ENCODE measurements at regions not wholly inside any gene's neighbourhood (a gene's known extent, or its start where the extent isn't known, plus 50 kb on each side); places are given as distances from the start of the nearest gene placed in this dataset.

DNA sequence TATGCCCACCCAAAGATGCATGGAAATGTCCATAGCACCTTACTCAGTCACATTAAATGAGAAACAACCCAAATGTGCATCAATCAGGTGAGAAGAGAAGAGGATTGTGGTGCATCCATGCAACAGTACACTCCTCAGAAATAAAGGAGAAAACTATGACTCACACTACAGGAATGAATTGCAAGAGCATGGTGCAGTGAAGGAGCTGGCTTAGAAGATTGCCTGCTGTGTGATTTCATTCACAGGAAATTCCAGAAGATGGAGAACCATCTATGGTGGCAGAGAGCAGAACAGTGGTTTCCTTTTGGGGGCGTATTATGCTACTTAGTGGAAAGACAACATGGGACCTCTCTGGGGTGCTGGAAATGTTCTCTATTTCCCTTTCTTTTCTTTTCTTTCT lies 278.6 kb upstream of the AJAP1 start:
- TF ChIP-seq, protein P1, sequence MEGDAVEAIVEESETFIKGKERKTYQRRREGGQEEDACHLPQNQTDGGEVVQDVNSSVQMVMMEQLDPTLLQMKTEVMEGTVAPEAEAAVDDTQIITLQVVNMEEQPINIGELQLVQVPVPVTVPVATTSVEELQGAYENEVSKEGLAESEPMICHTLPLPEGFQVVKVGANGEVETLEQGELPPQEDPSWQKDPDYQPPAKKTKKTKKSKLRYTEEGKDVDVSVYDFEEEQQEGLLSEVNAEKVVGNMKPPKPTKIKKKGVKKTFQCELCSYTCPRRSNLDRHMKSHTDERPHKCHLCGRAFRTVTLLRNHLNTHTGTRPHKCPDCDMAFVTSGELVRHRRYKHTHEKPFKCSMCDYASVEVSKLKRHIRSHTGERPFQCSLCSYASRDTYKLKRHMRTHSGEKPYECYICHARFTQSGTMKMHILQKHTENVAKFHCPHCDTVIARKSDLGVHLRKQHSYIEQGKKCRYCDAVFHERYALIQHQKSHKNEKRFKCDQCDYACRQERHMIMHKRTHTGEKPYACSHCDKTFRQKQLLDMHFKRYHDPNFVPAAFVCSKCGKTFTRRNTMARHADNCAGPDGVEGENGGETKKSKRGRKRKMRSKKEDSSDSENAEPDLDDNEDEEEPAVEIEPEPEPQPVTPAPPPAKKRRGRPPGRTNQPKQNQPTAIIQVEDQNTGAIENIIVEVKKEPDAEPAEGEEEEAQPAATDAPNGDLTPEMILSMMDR (IDR thresholded peaks at IDR 0.05) = no peak
- TF ChIP-seq POLR2AphosphoS5 (IDR thresholded peaks at IDR 0.05) = no peak
